B cell (primary cell): ENCODE measurements at regions not wholly inside any gene's neighbourhood (a gene's known extent, or its start where the extent isn't known, plus 50 kb on each side); places are given as distances from the start of the nearest gene placed in this dataset.

ENCODE experiments used
- ATAC-seq: fragments of 200-7000 bp; cut with Tn5 transposase; one replicate; pipeline ENCODE4 v1.10.0; 2021; ENCODE audit warnings: low read depth, mild to moderate bottlenecking, moderate number of reproducible peaks, moderate library complexity
- CTCF ChIA-PET: fragments of 350-600 bp; sonication (Branson Sonifier 250); formaldehyde crosslinking; loops from one replicate; lab custom pipeline; 2021; ENCODE audit warnings: antibody characterized with exemption, inconsistent platforms; lab: Charles Lee
- POLR2A ChIA-PET: fragments of 350-600 bp; sonication (Branson Sonifier 250); formaldehyde crosslinking; loops from one replicate; lab custom pipeline; 2021; ENCODE audit warnings: antibody characterized with exemption; lab: Charles Lee
- DNase-seq: peaks from one replicate; pipeline ENCODE4 v3.0.0; 2013
- H2AFZ ChIP-seq: 2 replicates; pipeline ENCODE4 v1.6.1; 2012; ENCODE audit warnings: mild to moderate bottlenecking, low read depth, low read length; ENCODE audit not compliant: insufficient read depth, poor library complexity, severe bottlenecking
- H3K27ac ChIP-seq, 2 donors: 1 replicate in 1 of 2; 2 replicates in 1 of 2; pipeline ENCODE4 v1.5.1; 2012 to 2013; ENCODE audit warnings: low read length in 2 of 2, mild to moderate bottlenecking in 2 of 2, moderate library complexity in 1 of 2
- H3K27me3 ChIP-seq, 4 experiments: fragments of 200-600 bp in 1 of 4; sonication (generic) in 1 of 4; replicated peaks in 1 of 4; 1 replicate in 2 of 4; 2 replicates in 2 of 4; pipeline versions ENCODE4 v1.6.1 to v1.7.0; 2013 to 2016; ENCODE audit warnings: low read length in 3 of 4, mild to moderate bottlenecking in 2 of 4, mixed read lengths in 1 of 4, moderate library complexity in 1 of 4; ENCODE audit not compliant: insufficient read depth in 4 of 4, control insufficient read depth in 3 of 4; ENCODE audit errors: control extremely low read depth in 1 of 4
- H3K36me3 ChIP-seq, 2 experiments: replicated peaks in 1 of 2; 1 replicate in 1 of 2; 2 replicates in 1 of 2; pipeline versions ENCODE4 v1.6.1 to v1.7.1; 2013; ENCODE audit warnings: low read length in 1 of 2; ENCODE audit not compliant: insufficient read depth in 2 of 2, control insufficient read depth in 1 of 2; ENCODE audit errors: control extremely low read depth in 1 of 2, extremely low read depth in 1 of 2
- H3K4me1 ChIP-seq, 2 donors: fragments of 200-600 bp in 1 of 2; sonication (generic) in 1 of 2; 1 replicate in 1 of 2; 2 replicates in 1 of 2; pipeline versions ENCODE4 v1.5.1 to v1.6.1; 2013 to 2017; ENCODE audit warnings: low read length in 2 of 2; ENCODE audit not compliant: control insufficient read depth in 2 of 2, insufficient read depth in 2 of 2
- H3K4me2 ChIP-seq: replicated peaks from 2 replicates; pipeline ENCODE3; 2012; ENCODE audit warnings: mild to moderate bottlenecking, low read depth, low read length; ENCODE audit not compliant: poor library complexity, severe bottlenecking
- H3K4me3 ChIP-seq, 5 experiments: fragments of 200-600 bp in 1 of 5; sonication (generic) in 1 of 5; 1 replicate in 3 of 5; 2 replicates in 2 of 5; pipeline versions ENCODE4 v1.5.1 to v1.7.0; 2011 to 2016; ENCODE audit warnings: low read length in 4 of 5, mild to moderate bottlenecking in 4 of 5, low read depth in 2 of 5, control low read depth in 1 of 5, moderate library complexity in 1 of 5; ENCODE audit not compliant: insufficient read depth in 1 of 5; ENCODE audit errors: control extremely low read depth in 1 of 5, extremely low read depth in 1 of 5
- H3K79me2 ChIP-seq: fragments of 200-600 bp; sonication (generic); one replicate; pipeline ENCODE4 v1.6.0; 2016; ENCODE audit warnings: low read length; ENCODE audit not compliant: control insufficient read depth, insufficient read depth
- H3K9ac ChIP-seq: fragments of 200-600 bp; sonication (generic); 2 replicates; pipeline ENCODE4 v1.6.1; 2017; ENCODE audit warnings: mild to moderate bottlenecking, low read length, moderate library complexity
- H3K9me3 ChIP-seq, 3 donors: one replicate each; pipeline versions ENCODE4 v1.6.1 to v1.7.1; 2013; ENCODE audit warnings: low read length in 2 of 3; ENCODE audit not compliant: control insufficient read depth in 2 of 3, insufficient read depth in 1 of 3; ENCODE audit errors: control extremely low read depth in 1 of 3
- H4K20me1 ChIP-seq: 2 replicates; pipeline ENCODE4 v1.6.0; 2012; ENCODE audit warnings: mild to moderate bottlenecking, low read length; ENCODE audit not compliant: insufficient read depth, control insufficient read depth, poor library complexity, severe bottlenecking
- H3K27ac Mint-ChIP-seq: one replicate; pipeline ENCODE4 v1.8.0; 2021; ENCODE audit warnings: mixed read lengths
- H3K27me3 Mint-ChIP-seq: one replicate; pipeline ENCODE4 v1.8.0; 2021; ENCODE audit warnings: mixed read lengths
- H3K4me1 Mint-ChIP-seq: one replicate; pipeline ENCODE4 v1.8.0; 2021; ENCODE audit warnings: mixed read lengths
- H3K4me3 Mint-ChIP-seq: one replicate; pipeline ENCODE4 v1.8.0; 2021; ENCODE audit warnings: mixed read lengths
- H3K9me3 Mint-ChIP-seq: one replicate; pipeline ENCODE4 v1.8.0; 2022; ENCODE audit warnings: mixed read lengths; ENCODE audit not compliant: insufficient read depth
- CTCF ChIP-seq: fragments of 200-600 bp; IDR thresholded peaks from one replicate; pipeline ENCODE4 v1.8.0; 2022; ENCODE audit warnings: antibody characterized with exemption, mild to moderate bottlenecking
- EZH2 ChIP-seq: IDR thresholded peaks from 2 replicates; pipeline ENCODE4 v1.6.1; 2012; ENCODE audit warnings: borderline replicate concordance, low read depth, mild to moderate bottlenecking, moderate library complexity, low read length; ENCODE audit not compliant: insufficient read depth, poor library complexity, severe bottlenecking
- WGBS: methylation state at CpG from one replicate; pipeline ENCODE4 v1.1.5; 2013; ENCODE audit warnings: missing lambda C conversion rate; ENCODE audit not compliant: insufficient coverage; 5-methylcytosine and 5-hydroxymethylcytosine counted together
- intact Hi-C: fragments of 100-400 bp; cut with micrococcal nuclease; formaldehyde crosslinking; loops from one replicate; pipeline ENCODE4 v1.10.0; 2022

GRCh38 chr1:82893712-82894470 lies 1093.2 kb downstream of the ADGRL2 start:
- WGBS: no CpG with 5 or more reads among the region's 5 CpGs
- no peaks in the 10 kb centered on the region for H4K20me1 ChIP-seq
- Mint-ChIP-seq H3K27ac (no peak overlapping the region), H3K4me1 (no peaks in the 10 kb centered on the region), H3K9me3 (no peaks in the 10 kb centered on the region), H3K27me3 (no peaks in the 10 kb centered on the region), H3K4me3 (no peak overlapping the region)
- no peaks in the 10 kb centered on the region for H3K9me3 ChIP-seq
- CTCF ChIA-PET: no interaction called here
- H3K27ac ChIP-seq: no peak overlapping the region
- no peaks in the 10 kb centered on the region for H3K36me3 ChIP-seq
- TF ChIP-seq CTCF (no peak), EZH2 (no peak)
- intact Hi-C loops: no loop called here
- no peaks in the 10 kb centered on the region for H3K79me2 ChIP-seq
- DNase-seq (no peak), ATAC-seq (no peak)
- H3K4me2 ChIP-seq: no peak overlapping the region
- POLR2A ChIA-PET: no interaction called here
- H3K4me1 ChIP-seq: no peaks in the 10 kb centered on the region
- H3K4me3 ChIP-seq: no peak overlapping the region
- no peak overlapping the region for H2AFZ ChIP-seq
- no peak overlapping the region for H3K9ac ChIP-seq
- no peaks in the 10 kb centered on the region for H3K27me3 ChIP-seq

GRCh38 chr1:82880506-82880905 lies 1079.8 kb downstream of the ADGRL2 start:
- Histone ChIP-seq H2AFZ (no peak overlapping the region), H3K27ac (no peak overlapping the region), H3K27me3 (no peaks in the 10 kb centered on the region), H3K9me3 (no peaks in the 10 kb centered on the region), H3K4me1 (no peaks in the 10 kb centered on the region), H3K4me2 (no peak overlapping the region), H3K36me3 (no peaks in the 10 kb centered on the region), H3K79me2 (no peaks in the 10 kb centered on the region), H3K9ac (no peak overlapping the region), H4K20me1 (no peaks in the 10 kb centered on the region), H3K4me3 (no peak overlapping the region)
- DNase-seq (no peak), ATAC-seq (no peak)
- no peaks in the 10 kb centered on the region for H3K27me3 Mint-ChIP-seq
- ChIA-PET POLR2A (no interaction called here), CTCF (no interaction called here)
- no peak overlapping the region for H3K27ac Mint-ChIP-seq
- intact Hi-C loops: no loop called here
- TF ChIP-seq EZH2 (no peak), CTCF (no peak)
- no peak overlapping the region for H3K4me3 Mint-ChIP-seq
- H3K9me3 Mint-ChIP-seq: peaks cover 2% of the 10 kb centered on the region
- 70% methylated on average over 2 of the region's 3 CpGs for WGBS
- H3K4me1 Mint-ChIP-seq: no peaks in the 10 kb centered on the region
